Panc1 (cell line): ENCODE measurements at regions not wholly inside any gene's neighbourhood (a gene's known extent, or its start where the extent isn't known, plus 50 kb on each side); places are given as distances from the start of the nearest gene placed in this dataset.
"Not testable (repeated sequence)": the region's sequence is repeated elsewhere in the genome, so short reads cannot be mapped to it uniquely, and the experiment has no call there.

ENCODE experiments used
- ATAC-seq: fragments of 200-7000 bp; cut with Tn5 transposase; 2 replicates; pipeline ENCODE4 v1.9.1; 2020; ENCODE audit warnings: mild to moderate bottlenecking, moderate library complexity
- BruUV-seq: library from RNA; stranded (reverse); fragments of 400-500 nt; replicated peaks from 2 replicates; lab custom pipeline; 2021; lab: Mats Ljungman, UMichigan
- CTCF ChIA-PET: fragments of 300-600 bp; sonication (Branson Sonifier 250); formaldehyde crosslinking; loops from one replicate; lab custom pipeline; 2022; ENCODE audit warnings: antibody characterized with exemption; lab: Charles Lee
- POLR2A ChIA-PET: fragments of 300-600 bp; sonication (Branson Sonifier 250); formaldehyde crosslinking; loops from one replicate; lab custom pipeline; 2022; ENCODE audit warnings: antibody characterized with exemption; lab: Charles Lee
- DNase-seq: peaks from one replicate; pipeline ENCODE4 v3.0.0-alpha.2; 2010; ENCODE audit warnings: low read depth, low spot score
- H3K27ac ChIP-seq: 2 replicates; pipeline ENCODE4 v1.5.1; 2011; ENCODE audit warnings: mild to moderate bottlenecking, low read length, inconsistent platforms
- H3K27me3 ChIP-seq: fragments of 200-500 bp; sonication (Bioruptor generic); 2 replicates; pipeline ENCODE4 v1.6.0; 2014; ENCODE audit warnings: low read length, inconsistent platforms; ENCODE audit not compliant: control insufficient read depth, insufficient read depth
- H3K36me3 ChIP-seq: fragments of 200-500 bp; sonication (Bioruptor generic); 2 replicates; pipeline ENCODE4 v1.5.1; 2014; ENCODE audit warnings: inconsistent platforms, mild to moderate bottlenecking, low read length, moderate library complexity; ENCODE audit not compliant: control insufficient read depth, insufficient read depth
- H3K4me1 ChIP-seq: 2 replicates; pipeline ENCODE4 v1.5.1; 2011; ENCODE audit warnings: inconsistent platforms, mild to moderate bottlenecking, low read length, moderate library complexity; ENCODE audit not compliant: control insufficient read depth, insufficient read depth
- H3K4me3 ChIP-seq, 2 experiments: 2 replicates each; pipeline ENCODE4 v1.5.1; 2011 to 2012; ENCODE audit warnings: low read depth in 2 of 2, low read length in 2 of 2, mild to moderate bottlenecking in 2 of 2, inconsistent platforms in 1 of 2, moderate library complexity in 1 of 2
- H3K9me3 ChIP-seq: fragments of 200-500 bp; sonication (Bioruptor generic); 2 replicates; pipeline ENCODE4 v1.5.1; 2014; ENCODE audit warnings: low read depth, mild to moderate bottlenecking, inconsistent platforms, low read length, moderate library complexity; ENCODE audit not compliant: control insufficient read depth, insufficient read depth
- POLR2AphosphoS5 ChIP-seq: IDR thresholded peaks from 2 replicates; pipeline ENCODE4 v1.6.1; 2012; ENCODE audit warnings: mild to moderate bottlenecking, low read depth, low read length, moderate library complexity
- SIN3A ChIP-seq: IDR thresholded peaks from 2 replicates; pipeline ENCODE4 v1.6.1; 2012; ENCODE audit warnings: low read depth, mild to moderate bottlenecking, low read length, moderate library complexity, borderline replicate concordance; ENCODE audit not compliant: insufficient read depth
- TCF7L2 ChIP-seq: IDR thresholded peaks from 2 replicates; pipeline ENCODE4 v1.6.1; 2011; ENCODE audit warnings: mild to moderate bottlenecking, low read depth, low read length, inconsistent platforms
- in situ Hi-C: cut with HindIII; loops from 2 replicates; pipeline ENCODE4 v1.10.0; 2016; ENCODE audit warnings: low sequenced_read_pairs, low pct_unique_long_range_greater_than_20kb
- intact Hi-C: fragments of 100-400 bp; cut with micrococcal nuclease; formaldehyde crosslinking; loops from one replicate; pipeline ENCODE4 v1.10.0; 2022; ENCODE audit not compliant: unreplicated experiment
- TF ChIP-seq, protein P1 (sequence below), 2 experiments: IDR thresholded peaks; 2 replicates each; pipeline ENCODE4 v1.6.1; 2011 to 2012; ENCODE audit warnings: low read depth in 2 of 2, control low read depth in 1 of 2, low read length in 1 of 2, mild to moderate bottlenecking in 1 of 2, moderate library complexity in 1 of 2; ENCODE audit not compliant: insufficient read depth in 1 of 2
- TF ChIP-seq, protein P2 (sequence below): fragments of 450-650 bp; IDR thresholded peaks from 2 replicates; pipeline ENCODE4 v1.5.1; 2017; ENCODE audit warnings: mild to moderate bottlenecking

DNA sequence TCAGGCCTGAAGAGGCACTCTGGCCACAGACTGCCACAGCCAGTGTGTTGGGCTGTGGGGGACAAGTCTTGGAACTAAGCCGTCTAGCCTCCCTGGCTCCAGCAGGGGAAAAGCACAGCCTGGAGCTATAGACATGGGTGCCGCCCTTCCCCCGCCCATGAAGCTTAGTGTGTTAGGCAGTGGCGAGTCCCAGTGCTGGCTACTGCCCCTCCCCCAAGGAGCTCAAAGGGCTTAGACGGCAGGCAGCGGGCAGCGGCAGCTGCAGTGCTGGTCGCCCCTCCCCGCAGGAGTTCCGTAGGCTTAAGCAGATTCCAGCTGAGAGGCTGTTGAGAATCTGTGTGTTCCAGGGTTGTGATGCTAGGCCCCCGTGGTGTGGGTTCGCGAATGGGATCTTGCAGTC, 135.8 kb upstream of the RORA start:
- CTCF ChIA-PET: interaction anchor here (0.5 kb wide), 1 partner anchor 245 kb away, joined by 4 read pairs; no protein-coding TSS in a partner anchor
- Histone ChIP-seq H3K27ac (no peak overlapping the region), H3K4me1 (no peaks in the 10 kb centered on the region), H3K27me3 (no peaks in the 10 kb centered on the region), H3K36me3 (no peaks in the 10 kb centered on the region), H3K4me3 (no peak overlapping the region), H3K9me3 (no peaks in the 10 kb centered on the region)
- POLR2A ChIA-PET: no interaction called here
- TF ChIP-seq, protein P1, sequence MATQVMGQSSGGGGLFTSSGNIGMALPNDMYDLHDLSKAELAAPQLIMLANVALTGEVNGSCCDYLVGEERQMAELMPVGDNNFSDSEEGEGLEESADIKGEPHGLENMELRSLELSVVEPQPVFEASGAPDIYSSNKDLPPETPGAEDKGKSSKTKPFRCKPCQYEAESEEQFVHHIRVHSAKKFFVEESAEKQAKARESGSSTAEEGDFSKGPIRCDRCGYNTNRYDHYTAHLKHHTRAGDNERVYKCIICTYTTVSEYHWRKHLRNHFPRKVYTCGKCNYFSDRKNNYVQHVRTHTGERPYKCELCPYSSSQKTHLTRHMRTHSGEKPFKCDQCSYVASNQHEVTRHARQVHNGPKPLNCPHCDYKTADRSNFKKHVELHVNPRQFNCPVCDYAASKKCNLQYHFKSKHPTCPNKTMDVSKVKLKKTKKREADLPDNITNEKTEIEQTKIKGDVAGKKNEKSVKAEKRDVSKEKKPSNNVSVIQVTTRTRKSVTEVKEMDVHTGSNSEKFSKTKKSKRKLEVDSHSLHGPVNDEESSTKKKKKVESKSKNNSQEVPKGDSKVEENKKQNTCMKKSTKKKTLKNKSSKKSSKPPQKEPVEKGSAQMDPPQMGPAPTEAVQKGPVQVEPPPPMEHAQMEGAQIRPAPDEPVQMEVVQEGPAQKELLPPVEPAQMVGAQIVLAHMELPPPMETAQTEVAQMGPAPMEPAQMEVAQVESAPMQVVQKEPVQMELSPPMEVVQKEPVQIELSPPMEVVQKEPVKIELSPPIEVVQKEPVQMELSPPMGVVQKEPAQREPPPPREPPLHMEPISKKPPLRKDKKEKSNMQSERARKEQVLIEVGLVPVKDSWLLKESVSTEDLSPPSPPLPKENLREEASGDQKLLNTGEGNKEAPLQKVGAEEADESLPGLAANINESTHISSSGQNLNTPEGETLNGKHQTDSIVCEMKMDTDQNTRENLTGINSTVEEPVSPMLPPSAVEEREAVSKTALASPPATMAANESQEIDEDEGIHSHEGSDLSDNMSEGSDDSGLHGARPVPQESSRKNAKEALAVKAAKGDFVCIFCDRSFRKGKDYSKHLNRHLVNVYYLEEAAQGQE (IDR thresholded peaks at IDR 0.05; ENCODE audit: insufficient read depth in 1 of 2, low read depth in 2 of 2, low read length in 1 of 2): no peak
- TF ChIP-seq SIN3A (no peak), TCF7L2 (no peak), POLR2AphosphoS5 (no peak)
- TF ChIP-seq, protein P2, sequence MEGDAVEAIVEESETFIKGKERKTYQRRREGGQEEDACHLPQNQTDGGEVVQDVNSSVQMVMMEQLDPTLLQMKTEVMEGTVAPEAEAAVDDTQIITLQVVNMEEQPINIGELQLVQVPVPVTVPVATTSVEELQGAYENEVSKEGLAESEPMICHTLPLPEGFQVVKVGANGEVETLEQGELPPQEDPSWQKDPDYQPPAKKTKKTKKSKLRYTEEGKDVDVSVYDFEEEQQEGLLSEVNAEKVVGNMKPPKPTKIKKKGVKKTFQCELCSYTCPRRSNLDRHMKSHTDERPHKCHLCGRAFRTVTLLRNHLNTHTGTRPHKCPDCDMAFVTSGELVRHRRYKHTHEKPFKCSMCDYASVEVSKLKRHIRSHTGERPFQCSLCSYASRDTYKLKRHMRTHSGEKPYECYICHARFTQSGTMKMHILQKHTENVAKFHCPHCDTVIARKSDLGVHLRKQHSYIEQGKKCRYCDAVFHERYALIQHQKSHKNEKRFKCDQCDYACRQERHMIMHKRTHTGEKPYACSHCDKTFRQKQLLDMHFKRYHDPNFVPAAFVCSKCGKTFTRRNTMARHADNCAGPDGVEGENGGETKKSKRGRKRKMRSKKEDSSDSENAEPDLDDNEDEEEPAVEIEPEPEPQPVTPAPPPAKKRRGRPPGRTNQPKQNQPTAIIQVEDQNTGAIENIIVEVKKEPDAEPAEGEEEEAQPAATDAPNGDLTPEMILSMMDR: no peak
- BruUV-seq: no TSS peak
- intact Hi-C loops: no loop called here
- ATAC-seq: no peak
- DNase-seq: no peak
- in situ Hi-C loops: no loop called here

DNA sequence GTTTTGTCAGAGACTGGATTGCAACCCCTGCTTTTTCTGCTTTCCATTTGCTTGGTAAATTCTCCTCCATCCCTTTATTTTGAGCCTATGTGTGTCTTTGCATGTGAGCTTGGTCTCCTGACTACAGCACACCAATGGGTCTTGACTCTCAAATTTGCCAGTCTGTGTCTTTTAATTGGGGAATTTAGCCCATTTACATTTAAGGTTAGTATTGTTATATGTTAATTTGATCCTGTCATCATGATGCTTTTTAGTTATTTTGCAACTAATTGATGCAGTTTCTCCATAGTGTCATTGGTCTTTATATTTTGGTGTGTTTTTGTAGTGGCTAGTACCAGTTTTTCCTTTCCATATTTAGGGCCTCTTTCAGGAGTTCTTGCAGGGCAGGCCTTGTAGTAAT, 133.8 kb upstream of the RORA start:
- H3K36me3 ChIP-seq, in situ Hi-C loops, POLR2A ChIA-PET, intact Hi-C loops, H3K27ac ChIP-seq, H3K27me3 ChIP-seq, CTCF ChIA-PET, BruUV-seq, H3K4me3 ChIP-seq, DNase-seq, H3K9me3 ChIP-seq, H3K4me1 ChIP-seq, ATAC-seq: not testable (repeated sequence)

DNA sequence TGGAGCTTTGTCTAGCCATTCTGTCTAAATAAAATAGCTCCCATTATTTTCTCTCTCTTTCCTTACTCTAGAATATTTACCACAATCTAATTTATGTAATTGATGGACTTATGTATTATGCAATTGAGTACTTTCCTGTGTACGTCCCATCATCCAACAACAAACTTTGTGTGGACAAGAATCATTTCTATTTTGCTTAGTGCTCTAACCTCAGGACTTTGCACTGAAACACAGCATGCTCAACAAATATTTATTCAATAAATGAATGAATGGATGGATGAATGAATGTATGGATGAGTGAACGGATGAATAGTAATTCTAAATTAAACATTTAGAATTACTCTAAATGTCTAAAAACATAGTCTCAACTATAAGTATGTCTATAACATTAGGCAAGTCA, 115.2 kb upstream of the RORA start:
- Histone ChIP-seq H3K36me3 (no peaks in the 10 kb centered on the region), H3K27me3 (no peaks in the 10 kb centered on the region), H3K4me1 (no peaks in the 10 kb centered on the region), H3K4me3 (no peak overlapping the region), H3K9me3 (0 out of 2 replicates have a peak, but pooled peaks cover 2% of the 10 kb centered on the region), H3K27ac (no peak overlapping the region)
- no peak for DNase-seq
- POLR2A ChIA-PET: no interaction called here
- in situ Hi-C loops (no loop called here), intact Hi-C loops (no loop called here)
- CTCF ChIA-PET: no interaction called here
- no TSS peak for BruUV-seq
- TF ChIP-seq SIN3A: no peak
- TF ChIP-seq, protein P2: no peak
- TF ChIP-seq TCF7L2: no peak
- TF ChIP-seq POLR2AphosphoS5: no peak
- TF ChIP-seq, protein P1 (IDR thresholded peaks at IDR 0.05; ENCODE audit: insufficient read depth in 1 of 2, low read depth in 2 of 2, low read length in 1 of 2): no peak
- ATAC-seq: no peak
